Femur (tissue), 1 donor: ENCODE measurements at regions not wholly inside any gene's neighbourhood (a gene's known extent, or its start where the extent isn't known, plus 50 kb on each side); places are given as distances from the start of the nearest gene placed in this dataset.

ENCODE experiments used
- DNase-seq: peaks from one replicate; pipeline ENCODE4 v3.0.0-alpha.2; 2017

GRCh38 chr20:19930426-19930825 is 86.7 kb upstream of the NAA20 start:
- DNase-seq, result no peak

GRCh38 chr20:19932170-19932667 is 84.9 kb upstream of the NAA20 start:
- peak; percentile 54 for DNase-seq

- DNase-seq, result peak; percentile 62
Observed at GRCh38 chr20:19934792-19935491, 82.2 kb upstream of the NAA20 start.

- DNase-seq, result no peak
Observed at GRCh38 chr20:19935842-19936241, 81.3 kb upstream of the NAA20 start.

GRCh38 chr20:19936466-19937200 is 80.5 kb upstream of the NAA20 start:
- no peak for DNase-seq

GRCh38 chr20:19937218-19937617 is 79.9 kb upstream of the NAA20 start:
- peak; percentile 55 for DNase-seq

- no peak for DNase-seq
Observed at GRCh38 chr20:19937651-19938420, 79.3 kb upstream of the NAA20 start.

- no peak for DNase-seq
Observed at GRCh38 chr20:19938421-19939090, 78.6 kb upstream of the NAA20 start.

- DNase-seq, result no peak
Observed at GRCh38 chr20:19940988-19941460, 76.1 kb upstream of the NAA20 start.

GRCh38 chr20:19942611-19943010 is 74.6 kb upstream of the NAA20 start:
- no peak for DNase-seq

- no peak for DNase-seq
Observed at GRCh38 chr20:19943061-19943521, 74.1 kb upstream of the NAA20 start.

GRCh38 chr20:19944772-19945459 is 72.2 kb upstream of the NAA20 start:
- DNase-seq, result no peak

- no peak for DNase-seq
Observed at GRCh38 chr20:19945732-19946670, 71.2 kb upstream of the NAA20 start.

GRCh38 chr20:19947611-19948264 is 69.4 kb upstream of the NAA20 start:
- no peak for DNase-seq

- DNase-seq, result no peak
Observed at GRCh38 chr20:19949195-19949867, 67.8 kb upstream of the NAA20 start.

- DNase-seq, result no peak
Observed at GRCh38 chr20:19950042-19950441, 67.1 kb upstream of the NAA20 start.

- DNase-seq, result no peak
Observed at GRCh38 chr20:19952392-19952791, 64.8 kb upstream of the NAA20 start.

GRCh38 chr20:19953606-19954005 is 63.6 kb upstream of the NAA20 start:
- DNase-seq, result no peak

- no peak for DNase-seq
Observed at GRCh38 chr20:19956976-19957375, 60.2 kb upstream of the NAA20 start.

GRCh38 chr20:19958219-19958618 is 58.9 kb upstream of the NAA20 start:
- DNase-seq, result no peak
